Astrocyte (in vitro differentiated cells and primary cell): ENCODE measurements at regions not wholly inside any gene's neighbourhood (a gene's known extent, or its start where the extent isn't known, plus 50 kb on each side); places are given as distances from the start of the nearest gene placed in this dataset.

ENCODE experiments used
- DNase-seq: peaks from one replicate; pipeline ENCODE4 v3.0.0-alpha.2; 2010; ENCODE audit warnings: low read depth
- FAIRE-seq: peaks from 2 replicates; lab custom pipeline; 2011; peaks lifted over from hg19 to GRCh38; lab: Jason Lieb, UNC
- H2AFZ ChIP-seq: 2 replicates; pipeline ENCODE4 v1.6.0; 2012; ENCODE audit warnings: low read depth, low read length, inconsistent platforms
- H3K27ac ChIP-seq: 2 replicates; pipeline ENCODE4 v1.5.1; 2011; ENCODE audit warnings: low read depth, low read length, inconsistent platforms
- H3K27me3 ChIP-seq: 2 replicates; pipeline ENCODE4 v1.6.0; 2011; ENCODE audit warnings: low read length, inconsistent platforms; ENCODE audit not compliant: insufficient read depth
- H3K36me3 ChIP-seq: 2 replicates; pipeline ENCODE4 v1.5.1; 2011; ENCODE audit warnings: low read length, inconsistent platforms; ENCODE audit not compliant: insufficient read depth
- H3K4me1 ChIP-seq: 2 replicates; pipeline ENCODE4 v1.5.1; 2011; ENCODE audit warnings: low read length, inconsistent platforms; ENCODE audit not compliant: insufficient read depth
- H3K4me2 ChIP-seq: 2 replicates; pipeline ENCODE4 v1.6.0; 2012; ENCODE audit warnings: low read length, inconsistent platforms
- H3K4me3 ChIP-seq: 2 replicates; pipeline ENCODE4 v1.5.1; 2011; ENCODE audit warnings: low read depth, mild to moderate bottlenecking, low read length, inconsistent platforms; ENCODE audit not compliant: insufficient read depth
- H3K79me2 ChIP-seq: 2 replicates; pipeline ENCODE4 v1.6.0; 2012; ENCODE audit warnings: mild to moderate bottlenecking, low read length, inconsistent platforms; ENCODE audit not compliant: insufficient read depth
- H3K9ac ChIP-seq: 2 replicates; pipeline ENCODE4 v1.6.0; 2012; ENCODE audit warnings: mild to moderate bottlenecking, low read length, inconsistent platforms
- H3K9me3 ChIP-seq: 2 replicates; pipeline ENCODE4 v1.5.1; 2012; ENCODE audit warnings: low read depth, mild to moderate bottlenecking, low read length, inconsistent platforms; ENCODE audit not compliant: insufficient read depth
- H4K20me1 ChIP-seq: 2 replicates; pipeline ENCODE4 v1.6.0; 2012; ENCODE audit warnings: low read length, inconsistent platforms; ENCODE audit not compliant: insufficient read depth
- H3K27ac Mint-ChIP-seq: one replicate; pipeline ENCODE4 v1.8.0; 2021; ENCODE audit warnings: mild to moderate bottlenecking, mixed read lengths; ENCODE audit not compliant: unreplicated experiment
- H3K27me3 Mint-ChIP-seq: one replicate; pipeline ENCODE4 v1.8.0; 2021; ENCODE audit warnings: low read depth, mixed read lengths; ENCODE audit not compliant: unreplicated experiment
- H3K36me3 Mint-ChIP-seq: one replicate; pipeline ENCODE4 v1.8.0; 2021; ENCODE audit warnings: low read depth, mixed read lengths; ENCODE audit not compliant: unreplicated experiment
- H3K4me1 Mint-ChIP-seq: one replicate; pipeline ENCODE4 v1.8.0; 2021; ENCODE audit warnings: low read depth, mixed read lengths; ENCODE audit not compliant: unreplicated experiment
- H3K4me3 Mint-ChIP-seq: one replicate; pipeline ENCODE4 v1.8.0; 2021; ENCODE audit warnings: mild to moderate bottlenecking, moderate library complexity, mixed read lengths; ENCODE audit not compliant: unreplicated experiment
- H3K9me3 Mint-ChIP-seq: one replicate; pipeline ENCODE4 v1.8.0; 2021; ENCODE audit warnings: mild to moderate bottlenecking, mixed read lengths; ENCODE audit not compliant: unreplicated experiment
- CTCF ChIP-seq: IDR thresholded peaks from 2 replicates; pipeline ENCODE4 v1.5.1; 2011; ENCODE audit warnings: low read depth, mild to moderate bottlenecking, inconsistent platforms, low read length, moderate library complexity; ENCODE audit not compliant: insufficient read depth
- EZH2 ChIP-seq: IDR thresholded peaks from 2 replicates; pipeline ENCODE4 v1.6.1; 2012; ENCODE audit warnings: mild to moderate bottlenecking, low read length, inconsistent platforms; ENCODE audit not compliant: insufficient read depth

- H2AFZ ChIP-seq = no peak overlapping the region
- no peak overlapping the region for H3K4me3 ChIP-seq
- H3K27me3 ChIP-seq = no peaks in the 10 kb centered on the region
- H3K27ac ChIP-seq = no peak overlapping the region
- no peak overlapping the region for H3K4me2 ChIP-seq
- no peak for FAIRE-seq
- no peaks in the 10 kb centered on the region for H3K79me2 ChIP-seq
- Mint-ChIP-seq H3K36me3 (no peaks in the 10 kb centered on the region), H3K4me3 (no peak overlapping the region), H3K27me3 (peaks cover 42% of the 10 kb centered on the region), H3K4me1 (no peaks in the 10 kb centered on the region), H3K9me3 (peaks cover 3% of the 10 kb centered on the region), H3K27ac (no peak overlapping the region)
- TF ChIP-seq CTCF (no peak), EZH2 (no peak)
- no peaks in the 10 kb centered on the region for H4K20me1 ChIP-seq
- no peaks in the 10 kb centered on the region for H3K36me3 ChIP-seq
- H3K9ac ChIP-seq = no peak overlapping the region
- DNase-seq = no peak
- no peaks in the 10 kb centered on the region for H3K4me1 ChIP-seq
- peaks cover 2% of the 10 kb centered on the region for H3K9me3 ChIP-seq
Measured at GRCh38 chr1:5297180-5297885, 642.9 kb downstream of the AJAP1 start.

GRCh38 chr1:5296557-5297179 is 642.3 kb downstream of the AJAP1 start:
- Histone ChIP-seq H3K27ac (no peak overlapping the region), H2AFZ (no peak overlapping the region), H3K4me1 (no peaks in the 10 kb centered on the region), H3K36me3 (no peaks in the 10 kb centered on the region), H3K4me2 (no peak overlapping the region), H3K79me2 (no peaks in the 10 kb centered on the region), H3K9ac (no peak overlapping the region), H3K4me3 (no peak overlapping the region), H4K20me1 (no peaks in the 10 kb centered on the region), H3K27me3 (no peaks in the 10 kb centered on the region), H3K9me3 (peaks cover 2% of the 10 kb centered on the region)
- Mint-ChIP-seq H3K4me3 (no peak overlapping the region), H3K27ac (no peak overlapping the region), H3K27me3 (peaks cover 40% of the 10 kb centered on the region), H3K9me3 (peaks cover 3% of the 10 kb centered on the region), H3K4me1 (no peaks in the 10 kb centered on the region), H3K36me3 (no peaks in the 10 kb centered on the region)
- DNase-seq (no peak), FAIRE-seq (no peak)
- TF ChIP-seq EZH2 (no peak), CTCF (no peak)

GRCh38 chr1:5296095-5296494 is 641.7 kb downstream of the AJAP1 start:
- no peaks in the 10 kb centered on the region for H3K36me3 ChIP-seq
- DNase-seq (no peak), FAIRE-seq (no peak)
- H3K27me3 ChIP-seq = no peaks in the 10 kb centered on the region
- H3K27me3 Mint-ChIP-seq = peaks cover 36% of the 10 kb centered on the region
- H3K4me1 Mint-ChIP-seq = no peaks in the 10 kb centered on the region
- no peak overlapping the region for H3K27ac ChIP-seq
- H3K4me3 ChIP-seq = no peak overlapping the region
- no peak overlapping the region for H3K27ac Mint-ChIP-seq
- H3K79me2 ChIP-seq = no peaks in the 10 kb centered on the region
- TF ChIP-seq CTCF = no peak
- TF ChIP-seq EZH2 = no peak
- no peak overlapping the region for H3K4me3 Mint-ChIP-seq
- H3K9me3 Mint-ChIP-seq = no peaks in the 10 kb centered on the region
- no peaks in the 10 kb centered on the region for H4K20me1 ChIP-seq
- H3K9ac ChIP-seq = no peak overlapping the region
- no peak overlapping the region for H2AFZ ChIP-seq
- no peak overlapping the region for H3K4me2 ChIP-seq
- no peaks in the 10 kb centered on the region for H3K36me3 Mint-ChIP-seq
- H3K4me1 ChIP-seq = no peaks in the 10 kb centered on the region
- H3K9me3 ChIP-seq = peaks cover 5% of the 10 kb centered on the region
